ENCODE measurements at regions not wholly inside any gene's neighbourhood (a gene's known extent, or its start where the extent isn't known, plus 50 kb on each side); places are given as distances from the start of the nearest gene placed in this dataset.

DNA sequence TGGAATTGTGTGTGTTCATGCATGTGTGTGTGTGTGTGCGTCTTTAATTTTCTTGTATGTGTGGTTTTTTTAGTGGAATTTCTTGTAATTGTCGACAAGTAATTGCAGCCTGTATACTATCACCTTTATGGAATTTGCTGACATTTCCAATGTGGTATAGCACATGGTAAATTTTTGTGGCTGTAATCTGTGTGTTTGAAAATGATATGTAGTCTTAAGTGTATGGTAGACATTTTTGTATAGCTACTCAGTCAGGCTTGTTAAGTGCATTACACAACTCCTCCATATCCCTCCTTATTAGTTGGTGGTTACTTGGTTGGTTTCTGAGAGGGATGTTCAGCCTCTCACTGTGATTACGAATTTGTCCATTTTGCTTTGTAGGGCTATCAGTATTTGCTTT, 384.5 kb upstream of the HSF2 start:
- Mint-ChIP-seq H3K4me3 (ENCODE audit: unreplicated experiment) (no peak overlapping the region), H3K9me3 (ENCODE audit: unreplicated experiment) (no peaks in the 10 kb centered on the region), H3K4me1 (ENCODE audit: unreplicated experiment) (no peaks in the 10 kb centered on the region), H3K27ac (ENCODE audit: unreplicated experiment) (no peak overlapping the region), H3K27me3 (ENCODE audit: unreplicated experiment) (no peaks in the 10 kb centered on the region), H3K36me3 (ENCODE audit: low read depth, unreplicated experiment) (no peaks in the 10 kb centered on the region)
- DNase-seq (ENCODE audit: low spot score): no peak
- TF ChIP-seq, protein P1, sequence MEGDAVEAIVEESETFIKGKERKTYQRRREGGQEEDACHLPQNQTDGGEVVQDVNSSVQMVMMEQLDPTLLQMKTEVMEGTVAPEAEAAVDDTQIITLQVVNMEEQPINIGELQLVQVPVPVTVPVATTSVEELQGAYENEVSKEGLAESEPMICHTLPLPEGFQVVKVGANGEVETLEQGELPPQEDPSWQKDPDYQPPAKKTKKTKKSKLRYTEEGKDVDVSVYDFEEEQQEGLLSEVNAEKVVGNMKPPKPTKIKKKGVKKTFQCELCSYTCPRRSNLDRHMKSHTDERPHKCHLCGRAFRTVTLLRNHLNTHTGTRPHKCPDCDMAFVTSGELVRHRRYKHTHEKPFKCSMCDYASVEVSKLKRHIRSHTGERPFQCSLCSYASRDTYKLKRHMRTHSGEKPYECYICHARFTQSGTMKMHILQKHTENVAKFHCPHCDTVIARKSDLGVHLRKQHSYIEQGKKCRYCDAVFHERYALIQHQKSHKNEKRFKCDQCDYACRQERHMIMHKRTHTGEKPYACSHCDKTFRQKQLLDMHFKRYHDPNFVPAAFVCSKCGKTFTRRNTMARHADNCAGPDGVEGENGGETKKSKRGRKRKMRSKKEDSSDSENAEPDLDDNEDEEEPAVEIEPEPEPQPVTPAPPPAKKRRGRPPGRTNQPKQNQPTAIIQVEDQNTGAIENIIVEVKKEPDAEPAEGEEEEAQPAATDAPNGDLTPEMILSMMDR (IDR thresholded peaks at IDR 0.05; ENCODE audit: unreplicated experiment): no peak

DNA sequence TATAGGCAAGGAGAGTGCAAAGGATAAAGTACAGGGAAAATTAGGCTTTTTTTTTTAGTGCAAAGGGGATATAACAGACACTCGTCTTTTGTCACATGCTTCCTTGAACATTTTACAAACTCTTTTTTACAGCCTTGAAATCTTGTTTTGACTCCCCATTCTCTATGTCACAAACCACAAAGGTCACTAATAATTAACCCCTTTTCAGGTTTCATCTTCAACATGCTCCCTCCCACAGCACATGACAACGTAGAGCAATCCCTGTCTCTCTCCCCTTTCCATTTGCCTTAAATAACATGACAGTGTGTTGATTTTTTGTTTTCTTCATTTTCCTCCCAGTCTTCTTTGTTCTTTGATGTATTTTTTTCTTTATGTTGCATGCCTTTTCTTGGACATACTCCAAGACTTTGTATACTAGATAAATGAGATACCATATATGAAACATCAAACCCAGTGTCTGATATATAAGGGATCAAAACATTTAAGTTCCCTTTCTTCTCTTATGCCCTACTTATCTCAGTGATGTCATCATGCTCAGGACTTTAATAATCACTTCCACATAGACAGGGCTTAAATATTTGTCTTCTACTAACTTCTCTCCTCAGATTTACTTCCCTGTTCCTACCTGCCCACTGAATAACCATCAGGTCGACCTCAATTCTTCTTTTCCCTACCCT, 378.7 kb upstream of the HSF2 start:
- H3K4me3 Mint-ChIP-seq (ENCODE audit: unreplicated experiment): no peak overlapping the region
- no peak for DNase-seq (ENCODE audit: low spot score)
- H3K9me3 Mint-ChIP-seq (ENCODE audit: unreplicated experiment): no peaks in the 10 kb centered on the region
- H3K4me1 Mint-ChIP-seq (ENCODE audit: unreplicated experiment): no peaks in the 10 kb centered on the region
- no peaks in the 10 kb centered on the region for H3K36me3 Mint-ChIP-seq (ENCODE audit: low read depth, unreplicated experiment)
- TF ChIP-seq, protein P1 (IDR thresholded peaks at IDR 0.05; ENCODE audit: unreplicated experiment): no peak
- peaks cover 1% of the 10 kb centered on the region for H3K27me3 Mint-ChIP-seq (ENCODE audit: unreplicated experiment)
- no peak overlapping the region for H3K27ac Mint-ChIP-seq (ENCODE audit: unreplicated experiment)

DNA sequence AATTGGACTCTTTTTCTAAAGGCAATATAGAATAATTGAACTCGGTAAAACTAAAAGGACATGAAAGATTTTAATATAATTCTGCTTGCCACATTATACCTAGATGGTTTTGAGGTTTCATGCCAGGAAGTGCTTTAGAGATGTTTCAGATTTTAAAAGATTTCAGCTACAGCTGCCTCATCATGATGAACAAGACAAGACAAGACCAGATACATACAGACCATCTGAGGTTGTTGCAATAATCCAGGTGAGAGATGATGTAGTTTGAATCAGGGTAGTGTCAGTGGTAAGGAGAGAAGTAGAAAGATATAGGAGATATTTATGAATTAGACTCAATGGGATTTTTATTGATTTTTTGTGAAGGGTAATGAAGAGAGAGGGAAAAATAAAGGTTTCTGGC, 374.3 kb upstream of the HSF2 start:
- Mint-ChIP-seq H3K27me3 (ENCODE audit: unreplicated experiment) (peaks cover 1% of the 10 kb centered on the region), H3K4me3 (ENCODE audit: unreplicated experiment) (no peak overlapping the region), H3K27ac (ENCODE audit: unreplicated experiment) (no peak overlapping the region), H3K9me3 (ENCODE audit: unreplicated experiment) (no peaks in the 10 kb centered on the region), H3K36me3 (ENCODE audit: low read depth, unreplicated experiment) (no peaks in the 10 kb centered on the region), H3K4me1 (ENCODE audit: unreplicated experiment) (no peaks in the 10 kb centered on the region)
- no peak for DNase-seq (ENCODE audit: low spot score)
- TF ChIP-seq, protein P1 (IDR thresholded peaks at IDR 0.05; ENCODE audit: unreplicated experiment): no peak

DNA sequence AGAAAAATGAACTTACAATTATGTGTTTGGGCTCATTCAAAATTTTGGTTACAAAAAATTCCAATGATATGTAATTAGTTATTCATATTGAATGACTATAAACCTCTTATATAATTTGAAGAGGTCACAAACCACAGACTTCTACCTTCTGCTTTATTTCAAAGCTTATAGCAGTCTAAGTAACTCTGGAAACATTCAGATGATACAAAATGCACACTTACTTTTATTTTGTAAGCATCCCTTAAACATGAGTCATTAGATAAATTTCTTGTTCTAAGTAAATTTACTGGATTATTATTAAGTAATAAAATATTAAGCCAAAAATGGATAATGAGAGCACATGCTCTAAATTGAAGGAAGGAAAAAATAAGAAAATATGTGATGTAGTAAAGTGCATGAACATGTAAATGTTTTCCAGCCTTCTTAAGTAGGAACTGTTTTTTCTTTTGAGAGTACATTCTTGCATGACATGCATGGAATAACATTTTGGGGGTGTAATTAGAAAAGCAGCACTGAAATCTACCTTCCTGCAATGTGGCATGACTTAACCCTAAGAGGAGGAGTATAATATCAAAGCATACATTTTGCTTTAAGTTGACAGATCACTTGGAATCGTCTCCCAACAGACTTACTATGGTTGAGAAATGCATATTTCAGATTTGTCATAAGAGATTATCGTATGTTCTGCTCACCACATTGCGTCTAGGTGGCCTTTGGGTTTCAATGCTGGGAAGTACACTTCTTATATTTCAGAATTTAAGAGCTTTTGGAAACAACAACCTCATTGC, 372.7 kb upstream of the HSF2 start:
- DNase-seq (ENCODE audit: low spot score): no peak
- peaks cover 1% of the 10 kb centered on the region for H3K27me3 Mint-ChIP-seq (ENCODE audit: unreplicated experiment)
- H3K4me1 Mint-ChIP-seq (ENCODE audit: unreplicated experiment): no peaks in the 10 kb centered on the region
- TF ChIP-seq, protein P1 (IDR thresholded peaks at IDR 0.05; ENCODE audit: unreplicated experiment): no peak
- H3K4me3 Mint-ChIP-seq (ENCODE audit: unreplicated experiment): no peak overlapping the region
- no peaks in the 10 kb centered on the region for H3K36me3 Mint-ChIP-seq (ENCODE audit: low read depth, unreplicated experiment)
- H3K27ac Mint-ChIP-seq (ENCODE audit: unreplicated experiment): no peak overlapping the region
- no peaks in the 10 kb centered on the region for H3K9me3 Mint-ChIP-seq (ENCODE audit: unreplicated experiment)

DNA sequence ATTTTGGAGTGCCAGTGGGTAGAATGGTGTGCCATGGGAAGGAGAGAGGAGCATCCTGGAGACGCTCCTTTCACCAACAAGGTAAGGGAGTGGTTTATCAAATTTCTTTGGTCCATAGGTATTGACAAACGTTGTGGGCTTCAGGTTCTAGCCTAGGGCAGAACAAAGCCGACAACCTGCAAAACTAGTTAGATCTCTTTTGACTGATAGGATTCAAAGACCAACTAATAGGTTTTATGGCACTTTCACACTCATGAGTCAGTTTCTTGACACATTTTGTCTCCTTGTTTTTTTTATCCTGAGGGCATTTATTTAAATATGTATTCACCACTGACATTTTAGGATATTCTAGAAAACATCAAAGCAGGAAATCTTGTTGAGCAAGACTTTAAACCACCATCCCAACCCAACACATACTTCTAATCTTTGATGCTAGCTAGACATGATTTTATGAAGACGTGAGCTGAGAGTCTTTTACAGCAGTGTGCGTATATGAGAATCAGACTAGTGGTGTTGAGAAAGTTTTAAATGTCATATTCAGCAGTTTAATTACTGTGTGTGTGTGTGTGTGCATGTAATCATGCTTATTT, 370.4 kb upstream of the HSF2 start:
- Mint-ChIP-seq H3K27me3 (ENCODE audit: unreplicated experiment) (peaks cover 1% of the 10 kb centered on the region), H3K36me3 (ENCODE audit: low read depth, unreplicated experiment) (no peaks in the 10 kb centered on the region), H3K9me3 (ENCODE audit: unreplicated experiment) (no peaks in the 10 kb centered on the region), H3K4me3 (ENCODE audit: unreplicated experiment) (no peak overlapping the region), H3K27ac (ENCODE audit: unreplicated experiment) (no peak overlapping the region), H3K4me1 (ENCODE audit: unreplicated experiment) (no peaks in the 10 kb centered on the region)
- TF ChIP-seq, protein P1 (IDR thresholded peaks at IDR 0.05; ENCODE audit: unreplicated experiment): no peak
- DNase-seq (ENCODE audit: low spot score): no peak
